ENCODE measurements at regions not wholly inside any gene's neighbourhood (a gene's known extent, or its start where the extent isn't known, plus 50 kb on each side); places are given as distances from the start of the nearest gene placed in this dataset.

DNA sequence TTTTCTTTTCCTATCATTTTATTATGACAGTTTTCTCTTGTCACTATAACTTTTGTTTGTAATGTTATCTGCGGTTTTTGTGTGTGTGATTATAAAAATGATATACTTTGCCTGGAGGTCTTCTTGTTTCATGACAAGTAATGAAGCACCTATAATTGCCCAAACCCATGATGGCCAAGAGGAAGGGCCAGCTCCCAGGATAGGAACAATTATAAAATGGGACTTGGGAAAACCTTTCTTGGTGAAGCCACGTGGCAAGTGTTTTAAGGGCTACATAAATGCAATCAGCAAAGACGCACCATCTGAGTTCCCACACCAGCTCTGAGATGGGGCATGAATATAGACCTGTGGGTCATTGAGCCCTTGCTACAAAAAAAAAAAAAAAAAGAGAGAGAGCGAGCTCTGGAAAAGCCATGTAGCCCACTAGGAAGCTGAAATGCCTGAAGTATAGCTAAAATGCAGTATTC is 462.6 kb upstream of the RUNX1 start:
- H3K27ac ChIP-seq = no peak overlapping the region
- H3K36me3 ChIP-seq = no peaks in the 10 kb centered on the region
- no peaks in the 10 kb centered on the region for H3K4me1 ChIP-seq
- no peaks in the 10 kb centered on the region for H3K9me3 ChIP-seq
- intact Hi-C loops (cut with DNase I) = no loop called here
- no peak overlapping the region for H3K4me3 ChIP-seq
- ATAC-seq = no peak
- TF ChIP-seq, protein P1, sequence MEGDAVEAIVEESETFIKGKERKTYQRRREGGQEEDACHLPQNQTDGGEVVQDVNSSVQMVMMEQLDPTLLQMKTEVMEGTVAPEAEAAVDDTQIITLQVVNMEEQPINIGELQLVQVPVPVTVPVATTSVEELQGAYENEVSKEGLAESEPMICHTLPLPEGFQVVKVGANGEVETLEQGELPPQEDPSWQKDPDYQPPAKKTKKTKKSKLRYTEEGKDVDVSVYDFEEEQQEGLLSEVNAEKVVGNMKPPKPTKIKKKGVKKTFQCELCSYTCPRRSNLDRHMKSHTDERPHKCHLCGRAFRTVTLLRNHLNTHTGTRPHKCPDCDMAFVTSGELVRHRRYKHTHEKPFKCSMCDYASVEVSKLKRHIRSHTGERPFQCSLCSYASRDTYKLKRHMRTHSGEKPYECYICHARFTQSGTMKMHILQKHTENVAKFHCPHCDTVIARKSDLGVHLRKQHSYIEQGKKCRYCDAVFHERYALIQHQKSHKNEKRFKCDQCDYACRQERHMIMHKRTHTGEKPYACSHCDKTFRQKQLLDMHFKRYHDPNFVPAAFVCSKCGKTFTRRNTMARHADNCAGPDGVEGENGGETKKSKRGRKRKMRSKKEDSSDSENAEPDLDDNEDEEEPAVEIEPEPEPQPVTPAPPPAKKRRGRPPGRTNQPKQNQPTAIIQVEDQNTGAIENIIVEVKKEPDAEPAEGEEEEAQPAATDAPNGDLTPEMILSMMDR (IDR thresholded peaks at IDR 0.05) = no peak
- no peak for DNase-seq
- no peaks in the 10 kb centered on the region for H3K27me3 ChIP-seq

DNA sequence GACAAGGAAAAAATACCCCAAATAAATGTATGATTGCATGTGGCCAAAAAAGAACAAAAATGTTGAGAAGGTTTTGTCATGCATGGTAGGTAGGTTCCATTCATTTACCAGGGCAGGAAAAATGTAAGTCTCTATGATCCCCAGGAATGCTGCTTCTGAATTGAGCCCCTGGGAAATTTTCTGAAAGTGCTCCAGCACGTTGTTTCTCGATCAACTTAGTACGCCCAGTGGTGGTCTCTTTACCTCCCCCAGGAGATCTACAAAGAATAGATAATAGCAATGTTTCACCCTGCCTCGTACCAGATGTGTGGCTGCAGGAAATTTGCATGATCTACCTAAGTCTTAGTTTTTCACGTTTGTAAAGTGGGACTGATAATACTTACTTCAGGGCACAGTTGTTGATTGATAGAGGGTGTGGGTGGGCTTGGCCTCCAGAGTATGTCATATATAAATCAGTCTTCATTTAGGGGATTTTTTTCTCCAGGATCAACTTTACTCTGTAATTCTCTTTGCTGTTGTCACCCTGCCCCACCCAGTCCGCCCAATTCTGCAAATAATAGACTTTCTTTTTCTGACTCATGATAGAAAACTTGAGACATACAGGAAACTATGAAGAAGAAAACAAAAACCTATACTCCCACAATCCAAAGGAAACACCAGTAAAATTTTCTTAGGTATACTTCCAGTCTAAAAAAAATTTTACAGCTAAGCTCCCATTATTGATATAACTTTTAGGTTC is 462.0 kb upstream of the RUNX1 start:
- ATAC-seq = no peak
- intact Hi-C loops (cut with DNase I) = no loop called here
- DNase-seq = no peak
- no peaks in the 10 kb centered on the region for H3K27me3 ChIP-seq
- H3K4me3 ChIP-seq = no peak overlapping the region
- H3K4me1 ChIP-seq = no peaks in the 10 kb centered on the region
- TF ChIP-seq, protein P1 (IDR thresholded peaks at IDR 0.05) = no peak
- H3K36me3 ChIP-seq = no peaks in the 10 kb centered on the region
- no peak overlapping the region for H3K27ac ChIP-seq
- H3K9me3 ChIP-seq = no peaks in the 10 kb centered on the region

DNA sequence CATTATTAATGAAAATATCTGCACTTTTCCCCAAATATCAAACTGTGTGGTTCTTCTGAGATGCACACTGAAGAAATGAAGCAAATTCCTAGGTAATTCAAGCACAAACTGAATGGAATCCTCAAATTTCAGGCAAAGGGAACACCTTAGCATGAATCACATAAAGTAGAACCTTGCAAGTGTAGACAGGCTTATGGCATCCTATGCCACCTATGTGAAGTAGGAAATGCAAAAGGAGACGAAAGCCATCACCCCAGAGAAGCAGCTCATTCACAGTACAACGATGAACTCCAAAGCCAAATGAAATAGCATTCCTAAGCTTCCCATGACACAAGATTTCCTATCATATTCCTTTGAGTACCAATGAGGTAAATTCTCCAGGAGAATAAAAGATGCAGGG is 461.2 kb upstream of the RUNX1 start:
- H3K36me3 ChIP-seq = no peaks in the 10 kb centered on the region
- no peaks in the 10 kb centered on the region for H3K27me3 ChIP-seq
- H3K4me3 ChIP-seq = no peak overlapping the region
- H3K27ac ChIP-seq = no peak overlapping the region
- no peaks in the 10 kb centered on the region for H3K4me1 ChIP-seq
- TF ChIP-seq, protein P1 (IDR thresholded peaks at IDR 0.05) = no peak
- H3K9me3 ChIP-seq = no peaks in the 10 kb centered on the region
- ATAC-seq = no peak
- DNase-seq = no peak
- intact Hi-C loops (cut with DNase I) = no loop called here

DNA sequence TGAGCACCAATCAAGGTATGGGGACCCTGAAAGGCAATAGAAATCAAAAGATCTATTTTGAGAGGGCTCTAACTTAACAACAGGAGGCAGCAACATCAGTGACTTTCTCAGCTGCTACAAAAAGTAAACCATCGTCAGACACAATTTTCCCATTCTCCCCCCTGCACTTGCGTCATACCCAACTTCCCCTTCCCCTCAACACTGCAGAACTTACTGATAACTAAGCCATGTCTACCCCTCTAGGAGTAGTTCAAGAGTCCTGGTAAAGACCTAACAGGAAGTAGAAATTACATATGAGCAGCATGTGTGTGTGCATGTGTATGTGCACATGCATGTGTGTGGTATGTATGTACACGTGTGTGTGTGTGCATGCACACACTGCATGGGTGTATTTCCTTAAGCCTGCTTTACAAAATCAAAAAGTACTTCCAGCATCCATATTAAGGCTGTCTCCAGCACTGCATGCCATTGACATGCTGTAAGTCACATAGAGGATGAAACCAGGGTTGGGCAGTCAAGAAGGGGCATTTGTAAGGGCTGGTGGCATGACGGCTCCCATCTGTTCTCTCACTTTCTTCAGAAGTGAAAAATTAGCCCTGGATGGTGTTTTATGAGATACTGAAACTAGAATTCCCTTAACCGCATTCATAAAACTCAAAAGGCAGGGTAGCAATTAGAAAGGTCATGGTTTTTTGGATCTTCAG is 460.1 kb upstream of the RUNX1 start:
- no peak overlapping the region for H3K4me3 ChIP-seq
- H3K4me1 ChIP-seq = peaks cover 3% of the 10 kb centered on the region
- peak; percentile 60 for ATAC-seq
- no peaks in the 10 kb centered on the region for H3K9me3 ChIP-seq
- intact Hi-C loops (cut with DNase I) = no loop called here
- no peaks in the 10 kb centered on the region for H3K27me3 ChIP-seq
- no peak for DNase-seq
- no peaks in the 10 kb centered on the region for H3K36me3 ChIP-seq
- no peak overlapping the region for H3K27ac ChIP-seq
- TF ChIP-seq, protein P1 (IDR thresholded peaks at IDR 0.05) = no peak

- Histone ChIP-seq H3K4me3 (no peak overlapping the region), H3K27me3 (no peaks in the 10 kb centered on the region), H3K36me3 (no peaks in the 10 kb centered on the region), H3K4me1 (peaks cover 11% of the 10 kb centered on the region), H3K27ac (no peak overlapping the region), H3K9me3 (no peaks in the 10 kb centered on the region)
- TF ChIP-seq, protein P1 (IDR thresholded peaks at IDR 0.05) = peak; percentile 45
- ATAC-seq (peak; percentile 92), DNase-seq (peak; percentile 80)
- intact Hi-C loops (cut with DNase I) = no loop called here
Measured at GRCh38 chr21:35508139-35508888, 459.2 kb upstream of the RUNX1 start.

All from upper lobe of right lung (tissue), 1 donor.